Coronary artery (tissue), 2 donors: ENCODE measurements at regions not wholly inside any gene's neighbourhood (a gene's known extent, or its start where the extent isn't known, plus 50 kb on each side); places are given as distances from the start of the nearest gene placed in this dataset.

Experiments used
- DNase-seq: peaks from one replicate; pipeline ENCODE4 v3.0.0-alpha.2; 2017; ENCODE audit warnings: low spot score
- H3K27ac ChIP-seq, 2 donors: fragments of 200-600 bp; sonication (generic); one replicate each; pipeline ENCODE4 v1.5.1; 2016 to 2019
- H3K4me3 ChIP-seq: fragments of 200-600 bp; sonication (generic); 2 replicates; pipeline ENCODE4 v1.5.1; 2016; ENCODE audit warnings: mild to moderate bottlenecking, moderate library complexity
- CTCF ChIP-seq: fragments of 200-600 bp; sonication (generic); IDR thresholded peaks from one replicate; pipeline ENCODE4 v1.5.1; 2019; ENCODE audit warnings: antibody characterized with exemption

GRCh38 chr9:80231318-80232236 is 659.8 kb downstream of the TLE4 start:
- Histone ChIP-seq H3K4me3 (no peak overlapping the region), H3K27ac (no peak overlapping the region)
- TF ChIP-seq CTCF, result no peak
- DNase-seq, result no peak

GRCh38 chr9:80223897-80224296 is 652.1 kb downstream of the TLE4 start:
- H3K27ac ChIP-seq, result no peak overlapping the region
- no peak overlapping the region for H3K4me3 ChIP-seq
- no peak for TF ChIP-seq CTCF
- no peak for DNase-seq

- H3K27ac ChIP-seq, result no peak overlapping the region
- no peak for TF ChIP-seq CTCF
- no peak overlapping the region for H3K4me3 ChIP-seq
- no peak for DNase-seq
Measured at GRCh38 chr9:80222466-80223169, 650.9 kb downstream of the TLE4 start.

- Histone ChIP-seq H3K4me3 (no peak overlapping the region), H3K27ac (no peak overlapping the region)
- DNase-seq, result no peak
- no peak for TF ChIP-seq CTCF
Measured at GRCh38 chr9:80218328-80218727, 646.6 kb downstream of the TLE4 start.

GRCh38 chr9:80213613-80214012 is 641.8 kb downstream of the TLE4 start:
- no peak for DNase-seq
- Histone ChIP-seq H3K27ac (no peak overlapping the region), H3K4me3 (no peak overlapping the region)
- TF ChIP-seq CTCF, result no peak

GRCh38 chr9:80208696-80209095 is 636.9 kb downstream of the TLE4 start:
- DNase-seq, result no peak
- H3K27ac ChIP-seq, result no peak overlapping the region
- no peak for TF ChIP-seq CTCF
- H3K4me3 ChIP-seq, result no peak overlapping the region

- no peak for DNase-seq
- no peak overlapping the region for H3K4me3 ChIP-seq
- TF ChIP-seq CTCF, result no peak
- H3K27ac ChIP-seq, result no peak overlapping the region
Measured at GRCh38 chr9:80204054-80204453, 632.3 kb downstream of the TLE4 start.
